ENCODE measurements at regions not wholly inside any gene's neighbourhood (a gene's known extent, or its start where the extent isn't known, plus 50 kb on each side); places are given as distances from the start of the nearest gene placed in this dataset.

- no peak for DNase-seq (ENCODE audit: low read depth in 1 of 2, low spot score in 1 of 2)
- no peak overlapping the region for H3K4me3 ChIP-seq (replicated peaks; ENCODE audit: insufficient read depth, low read length)
- no peaks in the 10 kb centered on the region for H3K27me3 ChIP-seq (ENCODE audit: insufficient read depth, poor library complexity, severe bottlenecking)
- TF ChIP-seq GABPA (IDR thresholded peaks at IDR 0.05; ENCODE audit: low read depth) (no peak), POLR2AphosphoS5 (IDR thresholded peaks at IDR 0.05; ENCODE audit: low read depth) (no peak), SPI1 (IDR thresholded peaks at IDR 0.05; ENCODE audit: borderline replicate concordance, low read depth) (no peak)
- TF ChIP-seq, protein P1, sequence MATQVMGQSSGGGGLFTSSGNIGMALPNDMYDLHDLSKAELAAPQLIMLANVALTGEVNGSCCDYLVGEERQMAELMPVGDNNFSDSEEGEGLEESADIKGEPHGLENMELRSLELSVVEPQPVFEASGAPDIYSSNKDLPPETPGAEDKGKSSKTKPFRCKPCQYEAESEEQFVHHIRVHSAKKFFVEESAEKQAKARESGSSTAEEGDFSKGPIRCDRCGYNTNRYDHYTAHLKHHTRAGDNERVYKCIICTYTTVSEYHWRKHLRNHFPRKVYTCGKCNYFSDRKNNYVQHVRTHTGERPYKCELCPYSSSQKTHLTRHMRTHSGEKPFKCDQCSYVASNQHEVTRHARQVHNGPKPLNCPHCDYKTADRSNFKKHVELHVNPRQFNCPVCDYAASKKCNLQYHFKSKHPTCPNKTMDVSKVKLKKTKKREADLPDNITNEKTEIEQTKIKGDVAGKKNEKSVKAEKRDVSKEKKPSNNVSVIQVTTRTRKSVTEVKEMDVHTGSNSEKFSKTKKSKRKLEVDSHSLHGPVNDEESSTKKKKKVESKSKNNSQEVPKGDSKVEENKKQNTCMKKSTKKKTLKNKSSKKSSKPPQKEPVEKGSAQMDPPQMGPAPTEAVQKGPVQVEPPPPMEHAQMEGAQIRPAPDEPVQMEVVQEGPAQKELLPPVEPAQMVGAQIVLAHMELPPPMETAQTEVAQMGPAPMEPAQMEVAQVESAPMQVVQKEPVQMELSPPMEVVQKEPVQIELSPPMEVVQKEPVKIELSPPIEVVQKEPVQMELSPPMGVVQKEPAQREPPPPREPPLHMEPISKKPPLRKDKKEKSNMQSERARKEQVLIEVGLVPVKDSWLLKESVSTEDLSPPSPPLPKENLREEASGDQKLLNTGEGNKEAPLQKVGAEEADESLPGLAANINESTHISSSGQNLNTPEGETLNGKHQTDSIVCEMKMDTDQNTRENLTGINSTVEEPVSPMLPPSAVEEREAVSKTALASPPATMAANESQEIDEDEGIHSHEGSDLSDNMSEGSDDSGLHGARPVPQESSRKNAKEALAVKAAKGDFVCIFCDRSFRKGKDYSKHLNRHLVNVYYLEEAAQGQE (IDR thresholded peaks at IDR 0.05; ENCODE audit: insufficient replicate concordance, low read depth): no peak
- TF ChIP-seq, protein P2, sequence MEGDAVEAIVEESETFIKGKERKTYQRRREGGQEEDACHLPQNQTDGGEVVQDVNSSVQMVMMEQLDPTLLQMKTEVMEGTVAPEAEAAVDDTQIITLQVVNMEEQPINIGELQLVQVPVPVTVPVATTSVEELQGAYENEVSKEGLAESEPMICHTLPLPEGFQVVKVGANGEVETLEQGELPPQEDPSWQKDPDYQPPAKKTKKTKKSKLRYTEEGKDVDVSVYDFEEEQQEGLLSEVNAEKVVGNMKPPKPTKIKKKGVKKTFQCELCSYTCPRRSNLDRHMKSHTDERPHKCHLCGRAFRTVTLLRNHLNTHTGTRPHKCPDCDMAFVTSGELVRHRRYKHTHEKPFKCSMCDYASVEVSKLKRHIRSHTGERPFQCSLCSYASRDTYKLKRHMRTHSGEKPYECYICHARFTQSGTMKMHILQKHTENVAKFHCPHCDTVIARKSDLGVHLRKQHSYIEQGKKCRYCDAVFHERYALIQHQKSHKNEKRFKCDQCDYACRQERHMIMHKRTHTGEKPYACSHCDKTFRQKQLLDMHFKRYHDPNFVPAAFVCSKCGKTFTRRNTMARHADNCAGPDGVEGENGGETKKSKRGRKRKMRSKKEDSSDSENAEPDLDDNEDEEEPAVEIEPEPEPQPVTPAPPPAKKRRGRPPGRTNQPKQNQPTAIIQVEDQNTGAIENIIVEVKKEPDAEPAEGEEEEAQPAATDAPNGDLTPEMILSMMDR (IDR thresholded peaks at IDR 0.05; ENCODE audit: insufficient read depth, low read length): no peak
- H3K27ac ChIP-seq (replicated peaks): no peak overlapping the region
Measured at GRCh38 chr6:91149246-91149955, 562.5 kb upstream of the MAP3K7 start.

DNA sequence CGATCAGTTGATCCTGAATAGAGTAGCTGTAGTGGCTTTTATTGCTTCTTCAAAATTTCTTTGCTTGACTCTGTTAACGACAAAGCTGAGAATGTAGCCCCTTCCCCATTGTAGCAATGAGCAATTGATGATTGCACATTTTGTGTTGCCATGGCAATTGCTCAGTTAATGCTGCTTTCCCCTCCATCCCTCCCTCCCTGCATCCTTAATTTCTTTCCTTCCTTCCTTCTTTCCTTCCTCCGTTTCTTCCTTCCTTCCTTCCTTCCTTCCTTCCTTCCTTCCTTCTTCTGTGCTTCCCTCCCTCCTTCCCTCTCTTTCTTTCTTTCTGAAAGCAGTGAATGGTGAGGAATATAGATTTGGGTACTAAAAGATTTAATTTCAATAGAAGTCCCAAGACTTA is 557.3 kb upstream of the MAP3K7 start:
- H3K27ac ChIP-seq (replicated peaks): no peak overlapping the region
- no peak overlapping the region for H3K4me3 ChIP-seq (replicated peaks; ENCODE audit: insufficient read depth, low read length)
- DNase-seq (ENCODE audit: low read depth in 1 of 2, low spot score in 1 of 2): no peak
- no peaks in the 10 kb centered on the region for H3K27me3 ChIP-seq (ENCODE audit: insufficient read depth, poor library complexity, severe bottlenecking)
- TF ChIP-seq, protein P2 (IDR thresholded peaks at IDR 0.05; ENCODE audit: insufficient read depth, low read length): no peak
- TF ChIP-seq, protein P1 (IDR thresholded peaks at IDR 0.05; ENCODE audit: insufficient replicate concordance, low read depth): no peak
- TF ChIP-seq SPI1 (IDR thresholded peaks at IDR 0.05; ENCODE audit: borderline replicate concordance, low read depth) (no peak), POLR2AphosphoS5 (IDR thresholded peaks at IDR 0.05; ENCODE audit: low read depth) (no peak), GABPA (IDR thresholded peaks at IDR 0.05; ENCODE audit: low read depth) (no peak)

DNA sequence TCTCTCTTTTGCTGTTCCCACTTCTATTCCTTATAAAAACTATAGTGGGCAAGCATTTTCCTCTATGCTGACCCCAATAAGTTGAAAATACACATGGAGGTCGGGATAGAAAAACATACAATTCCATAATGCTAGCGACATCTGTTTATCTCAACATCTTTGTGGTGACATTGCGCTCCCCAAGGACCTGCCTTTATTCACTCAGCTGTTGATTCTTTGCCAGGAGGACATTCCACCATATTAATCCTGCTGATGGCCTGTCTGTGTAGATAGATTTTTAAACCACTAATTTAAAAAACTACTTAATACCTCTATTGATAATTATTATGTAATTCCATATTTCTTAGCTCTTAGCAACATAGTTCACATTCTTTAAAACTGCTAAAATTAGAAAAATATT is 555.3 kb upstream of the MAP3K7 start:
- no peak for DNase-seq (ENCODE audit: low read depth in 1 of 2, low spot score in 1 of 2)
- no peak for TF ChIP-seq GABPA (IDR thresholded peaks at IDR 0.05; ENCODE audit: low read depth)
- TF ChIP-seq POLR2AphosphoS5 (IDR thresholded peaks at IDR 0.05; ENCODE audit: low read depth): no peak
- TF ChIP-seq, protein P2 (IDR thresholded peaks at IDR 0.05; ENCODE audit: insufficient read depth, low read length): no peak
- TF ChIP-seq SPI1 (IDR thresholded peaks at IDR 0.05; ENCODE audit: borderline replicate concordance, low read depth): no peak
- TF ChIP-seq, protein P1 (IDR thresholded peaks at IDR 0.05; ENCODE audit: insufficient replicate concordance, low read depth): no peak
- no peak overlapping the region for H3K4me3 ChIP-seq (replicated peaks; ENCODE audit: insufficient read depth, low read length)
- H3K27ac ChIP-seq (replicated peaks): no peak overlapping the region
- no peaks in the 10 kb centered on the region for H3K27me3 ChIP-seq (ENCODE audit: insufficient read depth, poor library complexity, severe bottlenecking)
